ENCODE measurements at regions not wholly inside any gene's neighbourhood (a gene's known extent, or its start where the extent isn't known, plus 50 kb on each side); places are given as distances from the start of the nearest gene placed in this dataset.

DNA sequence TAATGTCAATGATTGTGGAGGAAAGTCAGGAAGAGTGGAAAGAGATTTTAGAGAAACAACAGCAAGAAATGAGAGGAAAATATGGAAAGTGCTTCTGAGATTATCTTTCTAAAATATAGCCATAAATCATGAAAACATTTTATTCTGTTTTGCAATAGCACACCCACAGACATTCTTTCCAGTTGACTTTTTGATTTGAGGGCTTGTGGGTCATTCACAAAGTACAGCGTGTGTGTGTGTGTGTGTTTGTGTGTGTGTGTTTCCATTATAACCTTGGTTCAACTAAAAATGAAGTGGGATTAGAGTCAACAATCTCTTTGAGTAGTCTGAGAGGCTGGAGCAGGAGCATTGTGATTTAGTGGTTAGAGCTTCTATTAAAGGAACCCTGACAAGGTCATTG, 116.6 kb upstream of the GAS1 start:
- Histone ChIP-seq H3K27me3 (ENCODE audit: insufficient read depth, low read length) (no peaks in the 10 kb centered on the region), H3K79me2 (ENCODE audit: control insufficient read depth, insufficient read depth, low read length, poor library complexity) (no peaks in the 10 kb centered on the region), H3K9ac (ENCODE audit: low read length) (no peak overlapping the region), H2AK5ac (ENCODE audit: low read length) (no peak overlapping the region), H3K4me1 (ENCODE audit: control insufficient read depth in 1 of 2, insufficient read depth in 2 of 2, low read length in 2 of 2) (no peaks in the 10 kb centered on the region), H3K4me2 (ENCODE audit: low read length) (no peak overlapping the region), H3K79me1 (ENCODE audit: low read length) (no peaks in the 10 kb centered on the region), H4K91ac (ENCODE audit: low read depth, low read length) (no peak overlapping the region), H2AFZ (ENCODE audit: insufficient read depth, low read length, poor library complexity) (no peak overlapping the region), H3K27ac (ENCODE audit: low read depth, low read length) (no peak overlapping the region), H3K4me3 (ENCODE audit: low read depth, low read length) (no peak overlapping the region), H3K18ac (ENCODE audit: low read length) (no peak overlapping the region), H3K9me3 (ENCODE audit: insufficient read depth, low read depth, low read length) (no peaks in the 10 kb centered on the region), H2BK5ac (ENCODE audit: low read depth, low read length, poor library complexity) (no peak overlapping the region), H3K4ac (ENCODE audit: low read depth, low read length) (no peak overlapping the region), H3K14ac (ENCODE audit: low read length) (no peak overlapping the region), H2BK12ac (ENCODE audit: low read length) (no peak overlapping the region), H4K12ac (ENCODE audit: low read depth, low read length) (no peak overlapping the region), H3K23ac (ENCODE audit: low read length) (no peak overlapping the region), H4K8ac (ENCODE audit: low read depth, low read length) (no peak overlapping the region), H2BK120ac (ENCODE audit: insufficient read depth, low read length, poor library complexity) (no peak overlapping the region), H3K36me3 (ENCODE audit: control insufficient read depth in 1 of 2, insufficient read depth in 2 of 2, low read length in 2 of 2) (no peaks in the 10 kb centered on the region)
- DNase-seq: no peak
- WGBS (ENCODE audit: extremely low coverage, insufficient coverage, insufficient read length): no CpG with 5 or more reads among the region's 1 CpG

DNA sequence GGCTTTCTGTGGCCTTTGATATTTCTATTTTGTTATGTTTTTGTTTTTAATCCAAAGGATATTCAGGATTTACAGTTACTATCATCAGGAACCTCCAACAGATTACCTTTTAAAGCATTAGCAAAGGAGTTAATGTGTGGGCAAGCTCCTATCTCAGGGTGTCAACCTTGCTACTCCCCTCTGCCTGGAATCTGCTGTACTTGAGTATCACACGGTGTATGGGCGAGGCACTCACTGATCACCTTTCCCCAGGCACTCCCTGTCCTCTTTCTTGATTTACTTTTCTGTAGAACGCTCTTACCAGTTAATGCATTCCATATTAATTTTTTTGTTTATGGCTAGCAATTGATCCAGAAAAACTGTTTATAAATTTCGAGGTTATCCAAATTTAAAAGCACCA, 117.0 kb upstream of the GAS1 start:
- no peaks in the 10 kb centered on the region for H3K36me3 ChIP-seq (ENCODE audit: control insufficient read depth in 1 of 2, insufficient read depth in 2 of 2, low read length in 2 of 2)
- no peak for DNase-seq
- no CpG with 5 or more reads among the region's 4 CpGs for WGBS (ENCODE audit: extremely low coverage, insufficient coverage, insufficient read length)
- H2BK12ac ChIP-seq (ENCODE audit: low read length): no peak overlapping the region
- H4K8ac ChIP-seq (ENCODE audit: low read depth, low read length): no peak overlapping the region
- no peaks in the 10 kb centered on the region for H3K79me2 ChIP-seq (ENCODE audit: control insufficient read depth, insufficient read depth, low read length, poor library complexity)
- H3K27ac ChIP-seq (ENCODE audit: low read depth, low read length): no peak overlapping the region
- H2BK5ac ChIP-seq (ENCODE audit: low read depth, low read length, poor library complexity): no peak overlapping the region
- no peak overlapping the region for H4K91ac ChIP-seq (ENCODE audit: low read depth, low read length)
- H3K9me3 ChIP-seq (ENCODE audit: insufficient read depth, low read depth, low read length): no peaks in the 10 kb centered on the region
- H3K4me2 ChIP-seq (ENCODE audit: low read length): no peak overlapping the region
- no peak overlapping the region for H4K12ac ChIP-seq (ENCODE audit: low read depth, low read length)
- H3K4me1 ChIP-seq (ENCODE audit: control insufficient read depth in 1 of 2, insufficient read depth in 2 of 2, low read length in 2 of 2): no peaks in the 10 kb centered on the region
- no peak overlapping the region for H3K4me3 ChIP-seq (ENCODE audit: low read depth, low read length)
- H3K18ac ChIP-seq (ENCODE audit: low read length): no peak overlapping the region
- no peak overlapping the region for H2BK120ac ChIP-seq (ENCODE audit: insufficient read depth, low read length, poor library complexity)
- no peaks in the 10 kb centered on the region for H3K27me3 ChIP-seq (ENCODE audit: insufficient read depth, low read length)
- H3K79me1 ChIP-seq (ENCODE audit: low read length): no peaks in the 10 kb centered on the region
- no peak overlapping the region for H3K23ac ChIP-seq (ENCODE audit: low read length)
- no peak overlapping the region for H3K4ac ChIP-seq (ENCODE audit: low read depth, low read length)
- no peak overlapping the region for H2AFZ ChIP-seq (ENCODE audit: insufficient read depth, low read length, poor library complexity)
- no peak overlapping the region for H3K14ac ChIP-seq (ENCODE audit: low read length)
- no peak overlapping the region for H3K9ac ChIP-seq (ENCODE audit: low read length)
- H2AK5ac ChIP-seq (ENCODE audit: low read length): no peak overlapping the region

- no peak overlapping the region for H3K18ac ChIP-seq (ENCODE audit: low read length)
- no peak overlapping the region for H2BK120ac ChIP-seq (ENCODE audit: insufficient read depth, low read length, poor library complexity)
- H3K27me3 ChIP-seq (ENCODE audit: insufficient read depth, low read length): no peaks in the 10 kb centered on the region
- no peak overlapping the region for H4K91ac ChIP-seq (ENCODE audit: low read depth, low read length)
- H4K12ac ChIP-seq (ENCODE audit: low read depth, low read length): no peak overlapping the region
- H3K79me2 ChIP-seq (ENCODE audit: control insufficient read depth, insufficient read depth, low read length, poor library complexity): no peaks in the 10 kb centered on the region
- no peak overlapping the region for H2BK12ac ChIP-seq (ENCODE audit: low read length)
- no peak overlapping the region for H3K9ac ChIP-seq (ENCODE audit: low read length)
- no peak overlapping the region for H3K23ac ChIP-seq (ENCODE audit: low read length)
- DNase-seq: no peak
- H3K4me2 ChIP-seq (ENCODE audit: low read length): no peak overlapping the region
- H4K8ac ChIP-seq (ENCODE audit: low read depth, low read length): no peak overlapping the region
- no peak overlapping the region for H3K4ac ChIP-seq (ENCODE audit: low read depth, low read length)
- no peaks in the 10 kb centered on the region for H3K4me1 ChIP-seq (ENCODE audit: control insufficient read depth in 1 of 2, insufficient read depth in 2 of 2, low read length in 2 of 2)
- H3K27ac ChIP-seq (ENCODE audit: low read depth, low read length): no peak overlapping the region
- H3K14ac ChIP-seq (ENCODE audit: low read length): no peak overlapping the region
- no peak overlapping the region for H2BK5ac ChIP-seq (ENCODE audit: low read depth, low read length, poor library complexity)
- H2AFZ ChIP-seq (ENCODE audit: insufficient read depth, low read length, poor library complexity): no peak overlapping the region
- H3K36me3 ChIP-seq (ENCODE audit: control insufficient read depth in 1 of 2, insufficient read depth in 2 of 2, low read length in 2 of 2): no peaks in the 10 kb centered on the region
- no peaks in the 10 kb centered on the region for H3K9me3 ChIP-seq (ENCODE audit: insufficient read depth, low read depth, low read length)
- H3K4me3 ChIP-seq (ENCODE audit: low read depth, low read length): no peak overlapping the region
- H3K79me1 ChIP-seq (ENCODE audit: low read length): no peaks in the 10 kb centered on the region
- WGBS (ENCODE audit: extremely low coverage, insufficient coverage, insufficient read length): no CpG with 5 or more reads among the region's 4 CpGs
- H2AK5ac ChIP-seq (ENCODE audit: low read length): no peak overlapping the region
These were observed 118.7 kb upstream of the GAS1 start for GRCh38 chr9:87065981-87066380.

DNA sequence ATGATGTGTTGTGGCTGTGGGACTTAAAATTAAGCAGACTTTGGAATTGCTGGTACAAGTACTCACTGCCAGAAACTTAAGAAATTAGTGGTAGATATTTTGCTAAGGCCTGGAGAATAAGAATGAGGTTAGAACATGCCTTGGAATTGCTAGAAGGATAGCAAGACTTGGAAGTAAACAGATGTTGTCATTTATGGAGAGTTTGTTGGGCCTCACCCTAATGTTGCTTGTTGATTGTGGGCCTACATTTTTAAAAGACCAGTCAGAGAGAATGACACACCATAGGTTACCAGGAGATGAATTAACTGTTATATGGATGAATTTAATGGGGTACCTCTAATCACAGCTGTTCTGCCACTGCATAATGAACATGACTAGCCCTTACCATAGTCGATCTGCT, 120.1 kb upstream of the GAS1 start:
- no peak overlapping the region for H2BK12ac ChIP-seq (ENCODE audit: low read length)
- DNase-seq: no peak
- H3K18ac ChIP-seq (ENCODE audit: low read length): no peak overlapping the region
- H2BK5ac ChIP-seq (ENCODE audit: low read depth, low read length, poor library complexity): no peak overlapping the region
- no peak overlapping the region for H4K8ac ChIP-seq (ENCODE audit: low read depth, low read length)
- no peak overlapping the region for H3K23ac ChIP-seq (ENCODE audit: low read length)
- no peaks in the 10 kb centered on the region for H3K36me3 ChIP-seq (ENCODE audit: control insufficient read depth in 1 of 2, insufficient read depth in 2 of 2, low read length in 2 of 2)
- no peak overlapping the region for H4K12ac ChIP-seq (ENCODE audit: low read depth, low read length)
- no peaks in the 10 kb centered on the region for H3K4me1 ChIP-seq (ENCODE audit: control insufficient read depth in 1 of 2, insufficient read depth in 2 of 2, low read length in 2 of 2)
- no peak overlapping the region for H3K4me2 ChIP-seq (ENCODE audit: low read length)
- H3K9ac ChIP-seq (ENCODE audit: low read length): no peak overlapping the region
- no peaks in the 10 kb centered on the region for H3K79me2 ChIP-seq (ENCODE audit: control insufficient read depth, insufficient read depth, low read length, poor library complexity)
- H3K9me3 ChIP-seq (ENCODE audit: insufficient read depth, low read depth, low read length): no peaks in the 10 kb centered on the region
- H2BK120ac ChIP-seq (ENCODE audit: insufficient read depth, low read length, poor library complexity): no peak overlapping the region
- H3K4ac ChIP-seq (ENCODE audit: low read depth, low read length): no peak overlapping the region
- no peak overlapping the region for H3K14ac ChIP-seq (ENCODE audit: low read length)
- no peak overlapping the region for H3K4me3 ChIP-seq (ENCODE audit: low read depth, low read length)
- WGBS (ENCODE audit: extremely low coverage, insufficient coverage, insufficient read length): no CpG with 5 or more reads among the region's 1 CpG
- no peak overlapping the region for H2AK5ac ChIP-seq (ENCODE audit: low read length)
- no peak overlapping the region for H2AFZ ChIP-seq (ENCODE audit: insufficient read depth, low read length, poor library complexity)
- no peak overlapping the region for H4K91ac ChIP-seq (ENCODE audit: low read depth, low read length)
- H3K27me3 ChIP-seq (ENCODE audit: insufficient read depth, low read length): no peaks in the 10 kb centered on the region
- H3K79me1 ChIP-seq (ENCODE audit: low read length): no peaks in the 10 kb centered on the region
- H3K27ac ChIP-seq (ENCODE audit: low read depth, low read length): no peak overlapping the region
